ENCODE measurements at regions not wholly inside any gene's neighbourhood (a gene's known extent, or its start where the extent isn't known, plus 50 kb on each side); places are given as distances from the start of the nearest gene placed in this dataset.

DNA sequence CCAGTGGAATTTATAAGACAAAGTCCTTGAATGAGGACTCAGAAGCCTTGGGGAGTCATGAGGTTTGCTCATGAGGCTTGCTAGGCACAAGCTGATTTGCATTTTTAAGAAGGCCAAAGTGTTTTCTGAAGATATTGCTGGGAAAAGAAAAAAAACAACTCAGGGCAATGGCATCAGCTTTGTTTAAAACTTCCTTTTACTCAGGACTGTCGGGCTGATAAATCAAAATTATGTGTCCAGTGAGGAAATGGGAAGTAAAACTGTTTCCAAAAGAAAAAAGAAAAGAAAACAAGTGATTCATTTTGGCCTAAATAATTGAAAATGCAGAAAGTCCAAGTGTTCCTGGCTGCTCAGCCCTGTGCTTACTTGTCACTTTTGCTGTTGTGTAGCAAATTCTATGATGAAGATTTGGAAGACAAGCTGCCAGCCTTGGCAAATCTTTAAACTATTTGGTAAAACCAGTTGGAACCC, 282.4 kb downstream of the HLX start:
- in situ Hi-C loops (cut with HindIII; ENCODE audit: low pct_ligation_motif_present, low sequenced_read_pairs), result no loop called here
- no peak for DNase-seq
- no peak overlapping the region for H3K4me3 ChIP-seq (ENCODE audit: low read depth, low read length)

DNA sequence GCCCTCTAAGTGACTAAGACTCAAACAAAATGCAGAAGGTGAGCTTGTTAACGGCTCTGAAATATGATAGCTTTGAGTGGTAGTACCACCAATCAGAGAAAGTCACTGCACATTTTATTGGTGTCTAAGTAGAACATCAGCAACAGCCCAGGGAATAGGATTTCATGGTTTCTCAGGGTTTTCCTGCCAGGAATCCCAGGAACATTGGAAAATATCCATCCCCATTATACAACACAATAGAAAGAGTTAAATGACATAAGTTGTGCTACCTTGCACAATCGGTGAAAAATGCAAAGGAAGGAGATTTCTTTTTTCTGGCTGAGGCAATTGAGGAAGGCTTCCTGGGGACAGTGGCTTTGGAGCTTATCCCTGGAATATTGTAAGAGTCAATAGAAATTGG, 283.1 kb downstream of the HLX start:
- H3K27me3 ChIP-seq (replicated peaks), result no peaks in the 10 kb centered on the region
- H3K27ac ChIP-seq, result no peak overlapping the region
- H3K36me3 ChIP-seq (replicated peaks), result no peaks in the 10 kb centered on the region
- in situ Hi-C loops (cut with HindIII; ENCODE audit: low pct_ligation_motif_present, low sequenced_read_pairs), result no loop called here
- no peak overlapping the region for H3K4me3 ChIP-seq (ENCODE audit: low read depth, low read length)
- TF ChIP-seq CTCF (IDR thresholded peaks at IDR 0.05; ENCODE audit: low read depth, low read length, missing control alignments), result no peak
- no peak for DNase-seq

More for the DNA sequence above, 282.4 kb downstream of the HLX start:
- H3K36me3 ChIP-seq (replicated peaks), result no peaks in the 10 kb centered on the region
- no peaks in the 10 kb centered on the region for H3K27me3 ChIP-seq (replicated peaks)
- H3K27ac ChIP-seq, result no peak overlapping the region
- no peak for TF ChIP-seq CTCF (IDR thresholded peaks at IDR 0.05; ENCODE audit: low read depth, low read length, missing control alignments)

GRCh38 chr1:221162939-221163338, 283.7 kb downstream of the HLX start:
- no peak for DNase-seq
- TF ChIP-seq CTCF (IDR thresholded peaks at IDR 0.05; ENCODE audit: low read depth, low read length, missing control alignments), result no peak

GRCh38 chr1:221164029-221164428, 284.8 kb downstream of the HLX start:
- H3K27ac ChIP-seq, result no peak overlapping the region
- H3K27me3 ChIP-seq (replicated peaks), result no peaks in the 10 kb centered on the region
- H3K4me3 ChIP-seq (ENCODE audit: low read depth, low read length), result no peak overlapping the region
- in situ Hi-C loops (cut with HindIII; ENCODE audit: low pct_ligation_motif_present, low sequenced_read_pairs), result no loop called here
- TF ChIP-seq CTCF (IDR thresholded peaks at IDR 0.05; ENCODE audit: low read depth, low read length, missing control alignments), result no peak
- no peak for DNase-seq
- no peaks in the 10 kb centered on the region for H3K36me3 ChIP-seq (replicated peaks)

More at GRCh38 chr1:221162939-221163338, 283.7 kb downstream of the HLX start:
- in situ Hi-C loops (cut with HindIII; ENCODE audit: low pct_ligation_motif_present, low sequenced_read_pairs), result no loop called here
- Histone ChIP-seq H3K4me3 (ENCODE audit: low read depth, low read length) (no peak overlapping the region), H3K36me3 (replicated peaks) (no peaks in the 10 kb centered on the region), H3K27ac (no peak overlapping the region), H3K27me3 (replicated peaks) (no peaks in the 10 kb centered on the region)

DNA sequence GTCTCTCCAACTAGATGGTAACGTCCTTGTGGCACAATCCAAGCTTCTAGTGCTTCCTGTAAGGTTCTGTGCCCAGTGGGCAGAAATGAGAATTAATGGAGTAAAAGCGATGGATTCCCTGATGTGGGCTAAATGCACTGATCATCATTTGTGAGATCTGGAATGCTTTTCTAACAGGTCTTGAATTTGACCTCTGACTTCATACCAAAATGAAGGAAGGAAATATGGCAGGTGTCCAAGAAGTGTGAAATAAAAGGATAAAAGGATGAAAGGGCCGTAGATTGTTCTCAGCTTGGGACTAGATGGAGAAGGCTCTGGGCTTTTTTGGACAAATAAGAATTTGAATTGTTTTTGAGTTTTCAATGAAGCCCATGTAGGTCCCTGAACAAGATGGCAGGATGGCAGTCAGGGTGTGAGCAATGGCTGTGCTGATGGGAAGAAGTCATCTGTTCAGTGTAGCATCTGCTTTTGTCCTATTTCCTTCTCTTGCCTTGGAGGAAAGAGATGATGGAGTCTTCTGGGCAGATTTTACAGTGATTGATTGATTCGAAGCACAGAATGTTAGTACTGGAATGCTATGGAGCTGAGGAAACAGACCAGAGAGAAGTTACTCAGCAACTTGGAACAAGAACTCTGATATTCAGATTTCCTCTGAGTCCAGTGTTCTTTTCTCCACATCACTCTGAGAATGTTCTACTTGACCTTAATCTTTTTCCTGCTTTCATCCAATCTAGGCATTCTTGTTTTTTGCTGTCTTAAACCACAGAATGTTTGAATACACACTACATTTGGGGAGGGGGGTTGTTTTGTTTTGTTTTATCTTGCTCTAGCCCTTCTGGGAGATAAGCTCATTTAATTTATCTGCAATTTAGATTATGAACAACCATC, 286.0 kb downstream of the HLX start:
- in situ Hi-C loops (cut with HindIII; ENCODE audit: low pct_ligation_motif_present, low sequenced_read_pairs), result no loop called here
- H3K4me3 ChIP-seq (ENCODE audit: low read depth, low read length), result no peak overlapping the region
- no peak for TF ChIP-seq CTCF (IDR thresholded peaks at IDR 0.05; ENCODE audit: low read depth, low read length, missing control alignments)
- H3K36me3 ChIP-seq (replicated peaks), result no peaks in the 10 kb centered on the region
- DNase-seq, result no peak
- no peaks in the 10 kb centered on the region for H3K27me3 ChIP-seq (replicated peaks)
- H3K27ac ChIP-seq, result no peak overlapping the region
